CD4-positive, alpha-beta T cell (primary cell): ENCODE measurements at regions not wholly inside any gene's neighbourhood (a gene's known extent, or its start where the extent isn't known, plus 50 kb on each side); places are given as distances from the start of the nearest gene placed in this dataset.
"Not testable (repeated sequence)": the region's sequence is repeated elsewhere in the genome, so short reads cannot be mapped to it uniquely, and the experiment has no call there.

ENCODE experiments used
- ATAC-seq: fragments of 200-7000 bp; cut with Tn5 transposase; one replicate; pipeline ENCODE4 v1.10.0; 2022; ENCODE audit warnings: mild to moderate bottlenecking; ENCODE audit not compliant: poor library complexity
- CTCF ChIA-PET: fragments of 350-600 bp; sonication (Branson Sonifier 250); formaldehyde crosslinking; loops from one replicate; lab custom pipeline; 2021; ENCODE audit warnings: antibody characterized with exemption, inconsistent platforms; lab: Charles Lee
- POLR2A ChIA-PET: fragments of 350-600 bp; sonication (Branson Sonifier 250); formaldehyde crosslinking; loops from one replicate; lab custom pipeline; 2021; ENCODE audit warnings: antibody characterized with exemption, inconsistent platforms; lab: Charles Lee
- DNase-seq, 14 experiments: peaks; one replicate each; pipeline ENCODE4 v3.0.0-alpha.2; 2013 to 2020; ENCODE audit warnings: mixed read lengths in 2 of 14
- H3K27ac ChIP-seq, 2 donors: one replicate each; pipeline versions ENCODE4 v1.5.1 to v1.7.0; 2013; ENCODE audit warnings: low read length in 2 of 2, low read depth in 1 of 2, mild to moderate bottlenecking in 1 of 2
- H3K27me3 ChIP-seq, 2 experiments: 1 replicate in 1 of 2; 2 replicates in 1 of 2; pipeline versions ENCODE4 v1.6.1 to v1.7.0; 2013; ENCODE audit warnings: low read length in 2 of 2, control low read depth in 1 of 2, mild to moderate bottlenecking in 1 of 2, moderate library complexity in 1 of 2; ENCODE audit not compliant: insufficient read depth in 2 of 2, control insufficient read depth in 1 of 2
- H3K36me3 ChIP-seq: one replicate; pipeline ENCODE4 v1.6.1; 2013; ENCODE audit warnings: low read length, control low read depth; ENCODE audit not compliant: insufficient read depth
- H3K4me1 ChIP-seq: one replicate; pipeline ENCODE4 v1.6.1; 2013; ENCODE audit warnings: low read length, control low read depth; ENCODE audit not compliant: insufficient read depth
- H3K4me3 ChIP-seq: one replicate; pipeline ENCODE4 v1.5.1; 2013; ENCODE audit warnings: mild to moderate bottlenecking, low read length, moderate library complexity
- H3K9me3 ChIP-seq, 2 experiments: 1 replicate in 1 of 2; 2 replicates in 1 of 2; pipeline versions ENCODE4 v1.6.1 to v1.7.0; 2013; ENCODE audit warnings: low read length in 2 of 2, mild to moderate bottlenecking in 2 of 2, control low read depth in 1 of 2, moderate library complexity in 1 of 2; ENCODE audit not compliant: control insufficient read depth in 1 of 2, insufficient read depth in 1 of 2
- H3K27ac Mint-ChIP-seq: one replicate; pipeline ENCODE4 v1.8.0; 2020; ENCODE audit warnings: mixed read lengths
- H3K27me3 Mint-ChIP-seq: one replicate; pipeline ENCODE4 v1.8.0; 2021; ENCODE audit warnings: mixed read lengths
- H3K36me3 Mint-ChIP-seq: one replicate; pipeline ENCODE4 v1.8.0; 2021; ENCODE audit warnings: low read depth, mixed read lengths
- H3K4me1 Mint-ChIP-seq: one replicate; pipeline ENCODE4 v1.8.0; 2021; ENCODE audit warnings: low read depth, mixed read lengths
- H3K4me3 Mint-ChIP-seq: one replicate; pipeline ENCODE4 v1.8.0; 2020; ENCODE audit warnings: mild to moderate bottlenecking, mixed read lengths
- H3K9me3 Mint-ChIP-seq: one replicate; pipeline ENCODE4 v1.8.0; 2020; ENCODE audit warnings: mixed read lengths
- CTCF ChIP-seq: fragments of 200-600 bp; IDR thresholded peaks from one replicate; pipeline ENCODE4 v1.8.0; 2022; ENCODE audit warnings: antibody characterized with exemption, mild to moderate bottlenecking
- intact Hi-C, 2 experiments: fragments of 100-400 bp; cut with DNase I in 1 of 2; cut with micrococcal nuclease in 1 of 2; formaldehyde crosslinking; loops; one replicate each; pipeline versions ENCODE4 v1.15.1 to v1.9.0; 2023 to 2025; cut with DNase I, micrococcal nuclease

- Mint-ChIP-seq H3K36me3 (no peaks in the 10 kb centered on the region), H3K4me3 (no peak overlapping the region), H3K27me3 (no peaks in the 10 kb centered on the region), H3K9me3 (peaks cover 4% of the 10 kb centered on the region), H3K27ac (no peak overlapping the region), H3K4me1 (no peaks in the 10 kb centered on the region)
- Histone ChIP-seq H3K4me1 (no peaks in the 10 kb centered on the region), H3K9me3 (peaks cover 0 to 4% of the 10 kb centered on the region in 2 experiments), H3K27ac (no peak overlapping the region), H3K4me3 (no peak overlapping the region), H3K36me3 (no peaks in the 10 kb centered on the region), H3K27me3 (no peaks in the 10 kb centered on the region)
- DNase-seq (no peak), ATAC-seq (no peak)
- intact Hi-C loops: no loop called here
- POLR2A ChIA-PET: no interaction called here
- TF ChIP-seq CTCF: no peak
- CTCF ChIA-PET: no interaction called here
These were observed 418.1 kb upstream of the CDH20 start for GRCh38 chr18:60915160-60915559.

- H3K4me3 Mint-ChIP-seq, intact Hi-C loops, CTCF ChIA-PET: not testable (repeated sequence)
These were observed 414.4 kb upstream of the CDH20 start for GRCh38 chr18:60918862-60919261.

GRCh38 chr18:60925892-60926291 lies 407.3 kb upstream of the CDH20 start:
- ATAC-seq: no peak
- H3K27me3 ChIP-seq: no peaks in the 10 kb centered on the region
- Mint-ChIP-seq H3K27me3 (no peaks in the 10 kb centered on the region), H3K4me3 (no peak overlapping the region), H3K36me3 (no peaks in the 10 kb centered on the region), H3K27ac (no peak overlapping the region), H3K9me3 (peaks cover 9% of the 10 kb centered on the region), H3K4me1 (no peaks in the 10 kb centered on the region)
- H3K4me3 ChIP-seq: no peak overlapping the region
- ChIA-PET POLR2A (no interaction called here), CTCF (no interaction called here)
- DNase-seq: no peak
- no peaks in the 10 kb centered on the region for H3K36me3 ChIP-seq
- H3K4me1 ChIP-seq: no peaks in the 10 kb centered on the region
- H3K27ac ChIP-seq: no peak overlapping the region
- no peak for TF ChIP-seq CTCF
- peaks cover 0 to 3% of the 10 kb centered on the region in 2 experiments for H3K9me3 ChIP-seq
- intact Hi-C loops: no loop called here

More at GRCh38 chr18:60918862-60919261, 414.4 kb upstream of the CDH20 start:
- H3K36me3 ChIP-seq, H3K36me3 Mint-ChIP-seq, H3K9me3 Mint-ChIP-seq, H3K4me1 Mint-ChIP-seq, H3K9me3 ChIP-seq, POLR2A ChIA-PET, H3K4me3 ChIP-seq, DNase-seq, H3K27ac Mint-ChIP-seq, H3K27me3 Mint-ChIP-seq, H3K4me1 ChIP-seq, ATAC-seq, H3K27me3 ChIP-seq, H3K27ac ChIP-seq: not testable (repeated sequence)

- CTCF ChIA-PET: no interaction called here
- no peaks in the 10 kb centered on the region for H3K36me3 Mint-ChIP-seq
- Histone ChIP-seq H3K27ac (no peak overlapping the region), H3K9me3 (peaks cover 0 to 3% of the 10 kb centered on the region in 2 experiments), H3K4me3 (no peak overlapping the region), H3K36me3 (no peaks in the 10 kb centered on the region), H3K4me1 (no peaks in the 10 kb centered on the region), H3K27me3 (no peaks in the 10 kb centered on the region)
- POLR2A ChIA-PET: no interaction called here
- no peak for TF ChIP-seq CTCF
- H3K4me3 Mint-ChIP-seq: no peak overlapping the region
- no peak for DNase-seq
- no peak overlapping the region for H3K27ac Mint-ChIP-seq
- H3K4me1 Mint-ChIP-seq: no peaks in the 10 kb centered on the region
- no peaks in the 10 kb centered on the region for H3K27me3 Mint-ChIP-seq
- intact Hi-C loops: loop anchor here in 1 of 2 experiments (10.0 kb wide), 1 partner anchor 55 kb away; no protein-coding TSS in a partner anchor
- no peak for ATAC-seq
- H3K9me3 Mint-ChIP-seq: peaks cover 5% of the 10 kb centered on the region
These were observed 403.3 kb upstream of the CDH20 start for GRCh38 chr18:60929966-60930365.
